Coronary artery (tissue), 2 donors: ENCODE measurements at regions not wholly inside any gene's neighbourhood (a gene's known extent, or its start where the extent isn't known, plus 50 kb on each side); places are given as distances from the start of the nearest gene placed in this dataset.

ENCODE experiments used
- DNase-seq: peaks from one replicate; pipeline ENCODE4 v3.0.0-alpha.2; 2017; ENCODE audit warnings: low spot score
- H3K27ac ChIP-seq, 2 donors: fragments of 200-600 bp; sonication (generic); one replicate each; pipeline ENCODE4 v1.5.1; 2016 to 2019
- H3K4me3 ChIP-seq: fragments of 200-600 bp; sonication (generic); 2 replicates; pipeline ENCODE4 v1.5.1; 2016; ENCODE audit warnings: mild to moderate bottlenecking, moderate library complexity
- TF ChIP-seq, protein P1 (sequence below): fragments of 200-600 bp; sonication (generic); IDR thresholded peaks from one replicate; pipeline ENCODE4 v1.5.1; 2019; ENCODE audit warnings: antibody characterized with exemption

DNA sequence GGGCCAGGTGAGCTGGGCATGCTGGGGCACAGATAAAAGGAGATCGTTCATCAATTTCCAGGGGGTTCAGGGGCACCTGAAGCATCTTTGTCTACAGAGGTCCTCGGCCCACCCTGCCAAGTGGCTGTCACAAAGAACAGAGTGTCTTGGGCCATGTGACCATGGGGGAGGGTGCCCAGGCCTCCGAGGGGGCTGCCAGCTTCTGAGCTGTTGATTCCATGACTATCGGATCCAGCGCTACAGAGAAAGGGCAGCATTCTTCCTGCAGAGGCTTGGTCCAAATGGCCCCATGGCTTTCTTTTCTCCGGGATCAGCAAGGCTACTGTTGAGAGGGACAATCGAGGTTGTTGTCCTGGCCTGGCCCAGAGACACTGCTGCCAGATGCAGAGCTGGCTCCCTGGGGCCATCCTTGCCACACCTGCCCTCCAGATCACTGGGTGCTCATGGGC, 289.2 kb downstream of the ZSWIM6 start:
- TF ChIP-seq, protein P1, sequence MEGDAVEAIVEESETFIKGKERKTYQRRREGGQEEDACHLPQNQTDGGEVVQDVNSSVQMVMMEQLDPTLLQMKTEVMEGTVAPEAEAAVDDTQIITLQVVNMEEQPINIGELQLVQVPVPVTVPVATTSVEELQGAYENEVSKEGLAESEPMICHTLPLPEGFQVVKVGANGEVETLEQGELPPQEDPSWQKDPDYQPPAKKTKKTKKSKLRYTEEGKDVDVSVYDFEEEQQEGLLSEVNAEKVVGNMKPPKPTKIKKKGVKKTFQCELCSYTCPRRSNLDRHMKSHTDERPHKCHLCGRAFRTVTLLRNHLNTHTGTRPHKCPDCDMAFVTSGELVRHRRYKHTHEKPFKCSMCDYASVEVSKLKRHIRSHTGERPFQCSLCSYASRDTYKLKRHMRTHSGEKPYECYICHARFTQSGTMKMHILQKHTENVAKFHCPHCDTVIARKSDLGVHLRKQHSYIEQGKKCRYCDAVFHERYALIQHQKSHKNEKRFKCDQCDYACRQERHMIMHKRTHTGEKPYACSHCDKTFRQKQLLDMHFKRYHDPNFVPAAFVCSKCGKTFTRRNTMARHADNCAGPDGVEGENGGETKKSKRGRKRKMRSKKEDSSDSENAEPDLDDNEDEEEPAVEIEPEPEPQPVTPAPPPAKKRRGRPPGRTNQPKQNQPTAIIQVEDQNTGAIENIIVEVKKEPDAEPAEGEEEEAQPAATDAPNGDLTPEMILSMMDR, result no peak
- no peak for DNase-seq
- H3K27ac ChIP-seq, result peak overlapping the region in 1 of 2 donors; percentile 69
- H3K4me3 ChIP-seq, result no peak overlapping the region

DNA sequence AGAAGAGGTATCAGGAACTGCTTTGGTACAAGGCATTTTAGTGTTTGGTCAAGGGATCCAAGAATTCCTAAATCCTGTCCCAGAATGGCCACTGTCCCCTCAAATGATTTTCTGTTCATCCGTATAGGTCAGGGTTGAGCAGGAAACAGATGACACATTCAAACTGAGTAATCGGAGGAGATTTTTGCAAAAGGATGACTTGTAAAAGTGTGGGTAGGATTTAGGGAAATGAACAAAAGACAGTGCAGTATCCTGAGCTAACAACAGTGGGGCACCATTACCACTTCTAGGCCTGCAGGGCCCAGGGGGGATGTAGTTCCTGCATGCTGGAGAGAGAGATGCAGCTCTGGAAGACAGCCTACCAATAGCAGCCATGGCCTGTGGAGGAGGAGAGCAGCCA, 290.1 kb downstream of the ZSWIM6 start:
- Histone ChIP-seq H3K27ac (no peak overlapping the region), H3K4me3 (no peak overlapping the region)
- TF ChIP-seq, protein P1, result no peak
- no peak for DNase-seq

DNA sequence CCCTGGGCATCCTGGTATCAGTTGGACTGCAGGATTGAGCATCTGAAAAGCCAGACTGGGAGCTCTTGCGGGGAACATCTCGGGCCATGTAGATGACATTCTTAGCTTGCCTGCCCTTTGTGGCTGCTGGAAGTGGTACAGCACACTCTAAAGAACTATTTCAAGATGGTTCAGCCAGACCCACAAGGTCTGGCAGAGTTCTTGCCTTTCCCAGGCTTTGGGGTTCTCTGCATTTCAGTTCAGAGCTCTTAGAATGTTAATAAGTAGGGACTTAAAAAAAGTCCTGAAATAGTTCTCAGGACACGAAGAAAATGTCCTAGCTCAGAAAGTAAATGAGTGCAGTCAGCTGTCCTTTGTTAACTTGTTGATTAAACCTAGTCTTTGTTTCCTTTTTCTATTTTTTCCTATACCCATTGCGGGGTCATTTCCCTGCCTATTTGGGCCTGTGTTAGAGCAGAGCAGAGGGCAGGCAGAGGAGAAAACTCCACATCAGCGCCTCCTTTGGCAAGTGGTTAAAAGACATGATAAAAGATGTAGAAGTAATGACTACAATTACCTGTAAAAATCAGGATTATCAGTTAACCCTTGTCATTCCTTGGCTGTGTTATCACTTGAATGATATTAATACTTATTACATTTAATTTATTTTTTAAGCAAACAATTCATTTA, 291.5 kb downstream of the ZSWIM6 start:
- H3K4me3 ChIP-seq, result no peak overlapping the region
- no peak for DNase-seq
- no peak overlapping the region for H3K27ac ChIP-seq
- TF ChIP-seq, protein P1, result no peak

- Histone ChIP-seq H3K27ac (no peak overlapping the region), H3K4me3 (no peak overlapping the region)
- TF ChIP-seq, protein P1, result no peak
- no peak for DNase-seq
Measured at GRCh38 chr5:61624553-61625136, 292.6 kb downstream of the ZSWIM6 start.

DNA sequence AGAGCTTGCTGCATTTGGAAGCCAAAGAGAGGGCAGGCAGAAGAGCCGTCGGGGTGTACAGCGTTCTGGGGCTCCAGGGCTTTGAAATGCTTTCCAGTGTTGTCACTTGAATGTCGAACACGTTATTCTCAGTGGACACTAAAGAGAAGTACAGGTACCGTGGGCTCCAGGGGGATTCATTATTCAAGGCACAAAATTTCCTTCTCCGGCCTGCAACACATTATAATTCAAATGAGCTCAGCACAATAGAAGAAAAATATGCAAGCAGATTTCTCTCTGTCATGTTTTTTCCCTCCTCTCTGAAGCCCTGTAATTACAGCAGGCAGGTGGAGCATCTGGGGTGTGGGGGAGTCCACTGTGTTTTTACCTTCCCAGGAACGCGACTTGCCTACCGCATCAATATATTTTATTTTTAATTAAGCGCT, 293.1 kb downstream of the ZSWIM6 start:
- DNase-seq, result no peak

GRCh38 chr5:61625681-61626621, 293.9 kb downstream of the ZSWIM6 start:
- Histone ChIP-seq H3K4me3 (peak overlapping the region; percentile 78), H3K27ac (peak overlapping the region; percentile 67 to 75)
- DNase-seq, result no peak
- TF ChIP-seq, protein P1, result no peak

More for the DNA sequence above, 293.1 kb downstream of the ZSWIM6 start:
- Histone ChIP-seq H3K4me3 (peak overlapping the region; percentile 78), H3K27ac (no peak overlapping the region)
- TF ChIP-seq, protein P1, result no peak
